Activated CD8-positive, alpha-beta memory T cell treated with anti-CD3 and anti-CD28 coated beads, Interleukin-2, amount 10 ng/mL, durations not matched to agents 7 days and 5 days (primary cell): ENCODE measurements at regions not wholly inside any gene's neighbourhood (a gene's known extent, or its start where the extent isn't known, plus 50 kb on each side); places are given as distances from the start of the nearest gene placed in this dataset.

Source experiments
- ATAC-seq: fragments of 150-1000 bp; cut with Tn5 transposase; one replicate; pipeline ENCODE4 v1.10.0; 2021; ENCODE audit warnings: moderate library complexity
- CTCF ChIA-PET: fragments of 350-600 bp; sonication (Branson Sonifier 250); formaldehyde crosslinking; loops from one replicate; lab custom pipeline; 2021; ENCODE audit warnings: antibody characterized with exemption; lab: Charles Lee
- DNase-seq: peaks from one replicate; pipeline ENCODE4 v3.0.0-alpha.2; 2020
- H3K27ac Mint-ChIP-seq: one replicate; pipeline ENCODE4 v1.8.0; 2021; ENCODE audit warnings: mild to moderate bottlenecking, mixed read lengths
- H3K27me3 Mint-ChIP-seq: one replicate; pipeline ENCODE4 v1.8.0; 2021; ENCODE audit warnings: mixed read lengths
- H3K36me3 Mint-ChIP-seq: one replicate; pipeline ENCODE4 v1.8.0; 2021; ENCODE audit warnings: mild to moderate bottlenecking, mixed read lengths
- H3K4me1 Mint-ChIP-seq: one replicate; pipeline ENCODE4 v1.8.0; 2021; ENCODE audit warnings: mixed read lengths
- H3K4me3 Mint-ChIP-seq: one replicate; pipeline ENCODE4 v1.8.0; 2021; ENCODE audit warnings: mild to moderate bottlenecking, moderate library complexity, mixed read lengths
- H3K9me3 Mint-ChIP-seq: one replicate; pipeline ENCODE4 v1.8.0; 2022; ENCODE audit warnings: low read depth, mixed read lengths

DNA sequence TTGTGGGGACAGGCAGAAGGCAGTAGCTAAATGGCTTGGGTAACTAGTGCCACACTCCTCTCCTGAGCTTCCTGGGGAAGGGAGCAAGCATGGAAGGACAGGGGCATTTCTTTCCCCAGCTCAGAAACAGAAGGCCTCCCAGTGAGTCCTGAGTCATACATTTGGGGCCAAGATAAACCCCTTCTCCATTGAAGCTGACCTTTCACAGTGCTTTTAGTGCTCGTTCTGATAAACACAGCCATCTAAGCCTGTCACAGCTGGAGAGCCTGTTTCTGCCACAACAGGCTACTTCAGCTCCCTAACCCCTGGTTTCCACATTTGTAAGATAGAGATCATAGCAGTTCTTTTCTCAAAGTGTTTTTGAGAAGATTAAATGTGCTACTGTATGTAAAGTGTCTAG is 374.0 kb downstream of the LMX1A start:
- no peak overlapping the region for H3K27ac Mint-ChIP-seq
- ATAC-seq (no peak), DNase-seq (no peak)
- H3K9me3 Mint-ChIP-seq, result no peaks in the 10 kb centered on the region
- H3K4me3 Mint-ChIP-seq, result no peak overlapping the region
- no peaks in the 10 kb centered on the region for H3K27me3 Mint-ChIP-seq
- no peaks in the 10 kb centered on the region for H3K4me1 Mint-ChIP-seq
- no peaks in the 10 kb centered on the region for H3K36me3 Mint-ChIP-seq
- CTCF ChIA-PET, result no interaction called here

DNA sequence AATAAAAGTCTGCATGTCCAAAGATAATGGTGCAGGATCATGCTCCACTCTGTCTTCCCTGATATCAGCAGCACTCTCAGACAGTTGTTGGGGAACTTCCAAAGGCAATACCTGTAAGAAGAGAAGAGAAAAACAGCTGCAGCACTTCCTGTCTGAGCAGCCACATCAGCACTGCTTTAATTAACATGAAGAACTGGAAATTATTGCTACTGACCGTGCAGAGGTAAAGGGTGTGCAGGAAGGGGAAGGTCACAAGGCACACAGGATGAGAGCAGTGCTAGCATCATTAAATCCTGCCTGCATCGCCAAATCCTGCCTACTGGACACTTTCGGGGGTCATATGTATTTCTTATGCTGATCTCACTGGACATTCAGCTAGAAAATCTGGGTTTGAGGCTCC is 379.0 kb downstream of the LMX1A start:
- no peak for ATAC-seq
- H3K27ac Mint-ChIP-seq, result no peak overlapping the region
- no peak for DNase-seq
- no peaks in the 10 kb centered on the region for H3K9me3 Mint-ChIP-seq
- CTCF ChIA-PET, result no interaction called here
- no peak overlapping the region for H3K4me3 Mint-ChIP-seq
- no peaks in the 10 kb centered on the region for H3K4me1 Mint-ChIP-seq
- no peaks in the 10 kb centered on the region for H3K27me3 Mint-ChIP-seq
- no peaks in the 10 kb centered on the region for H3K36me3 Mint-ChIP-seq

DNA sequence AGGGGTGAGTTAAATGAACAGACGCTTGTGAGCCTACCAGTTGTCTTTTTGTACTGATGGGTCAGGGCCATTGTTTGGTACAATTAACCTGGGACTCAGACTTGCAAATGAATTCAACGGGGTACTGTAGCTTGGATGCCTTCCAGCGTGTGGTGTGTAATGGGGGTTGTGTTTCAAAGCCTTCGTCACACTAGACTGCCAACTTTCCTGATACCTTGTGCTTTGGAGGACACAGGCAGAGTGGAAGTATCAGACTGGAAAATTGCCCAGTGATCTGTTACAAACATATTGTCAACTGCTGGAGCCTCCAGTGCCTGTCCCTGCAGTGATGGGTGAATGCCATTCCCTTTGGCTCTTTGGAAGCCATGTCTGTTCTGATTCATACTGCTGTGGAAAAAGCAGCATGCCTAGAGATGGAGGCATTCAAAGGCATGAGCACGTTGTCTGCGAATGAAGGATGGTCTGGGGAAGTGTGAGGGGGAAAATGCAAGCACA is 384.5 kb downstream of the LMX1A start:
- no peaks in the 10 kb centered on the region for H3K36me3 Mint-ChIP-seq
- CTCF ChIA-PET, result no interaction called here
- DNase-seq, result no peak
- peaks cover 3% of the 10 kb centered on the region for H3K9me3 Mint-ChIP-seq
- H3K4me1 Mint-ChIP-seq, result no peaks in the 10 kb centered on the region
- H3K27ac Mint-ChIP-seq, result no peak overlapping the region
- ATAC-seq, result no peak
- no peaks in the 10 kb centered on the region for H3K27me3 Mint-ChIP-seq
- H3K4me3 Mint-ChIP-seq, result no peak overlapping the region

DNA sequence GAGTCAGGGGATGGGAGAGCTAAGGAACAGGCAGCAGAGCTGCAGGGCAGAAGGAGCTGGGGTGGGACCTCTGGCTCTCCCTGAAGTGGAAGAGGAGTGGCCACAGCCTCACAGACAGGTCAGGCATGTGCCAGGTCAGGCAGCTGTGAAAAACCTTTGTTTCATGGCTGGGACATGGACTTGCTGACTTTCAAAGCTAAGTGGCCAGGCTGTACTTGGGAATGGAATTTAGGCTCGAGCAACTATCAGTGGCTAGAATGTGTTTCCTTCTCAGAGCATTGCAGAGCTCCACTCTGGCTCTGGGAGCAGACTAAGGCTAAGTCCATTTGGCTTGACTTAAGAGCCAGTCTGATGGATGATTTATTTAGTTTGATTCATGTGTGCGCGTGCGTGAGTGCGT is 385.1 kb downstream of the LMX1A start:
- DNase-seq (no peak), ATAC-seq (no peak)
- CTCF ChIA-PET, result no interaction called here
- Mint-ChIP-seq H3K4me1 (no peaks in the 10 kb centered on the region), H3K9me3 (peaks cover 3% of the 10 kb centered on the region), H3K36me3 (no peaks in the 10 kb centered on the region), H3K27ac (no peak overlapping the region), H3K27me3 (no peaks in the 10 kb centered on the region), H3K4me3 (no peak overlapping the region)

DNA sequence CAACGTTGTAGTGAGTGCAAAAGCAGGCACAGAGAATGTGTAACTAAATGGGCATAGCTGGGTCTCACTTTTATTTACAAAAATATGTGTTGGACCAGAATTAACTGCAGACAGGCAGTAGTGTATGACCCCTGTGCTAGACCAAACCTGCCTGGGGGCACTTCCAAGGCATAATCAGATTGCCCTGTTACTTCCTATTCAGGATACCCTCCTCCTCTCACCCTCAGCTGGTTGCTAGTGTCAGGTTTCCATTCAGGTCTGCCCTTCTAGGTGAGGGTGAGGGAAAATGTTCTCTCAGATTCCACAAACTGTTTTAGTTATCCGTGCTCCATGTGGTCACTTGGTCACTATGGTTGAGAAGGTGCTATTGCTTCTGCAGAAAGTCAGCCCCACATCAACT is 387.3 kb downstream of the LMX1A start:
- H3K27me3 Mint-ChIP-seq, result no peaks in the 10 kb centered on the region
- ATAC-seq (no peak), DNase-seq (no peak)
- H3K36me3 Mint-ChIP-seq, result no peaks in the 10 kb centered on the region
- no peaks in the 10 kb centered on the region for H3K4me1 Mint-ChIP-seq
- H3K27ac Mint-ChIP-seq, result no peak overlapping the region
- CTCF ChIA-PET, result no interaction called here
- peaks cover 3% of the 10 kb centered on the region for H3K9me3 Mint-ChIP-seq
- H3K4me3 Mint-ChIP-seq, result no peak overlapping the region

DNA sequence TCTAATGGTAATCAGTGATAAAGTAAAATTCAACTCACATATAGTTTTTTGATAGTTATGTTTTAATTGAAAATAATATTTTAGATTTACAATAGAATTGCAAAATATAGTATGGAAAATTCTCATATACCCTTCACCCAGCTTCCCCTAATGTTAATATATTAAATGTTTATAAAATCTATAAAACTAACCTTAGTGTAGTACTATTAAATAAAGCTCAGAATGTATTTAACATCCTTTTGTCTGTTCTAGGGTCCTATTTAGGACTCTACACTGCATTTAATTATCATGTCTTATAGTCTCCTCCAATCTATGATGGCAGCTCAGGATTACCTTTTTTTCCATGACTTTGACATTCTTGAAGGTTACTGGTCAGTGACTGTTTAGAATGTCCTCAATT is 389.2 kb downstream of the LMX1A start:
- H3K27me3 Mint-ChIP-seq, result no peaks in the 10 kb centered on the region
- no peak overlapping the region for H3K4me3 Mint-ChIP-seq
- peaks cover 3% of the 10 kb centered on the region for H3K9me3 Mint-ChIP-seq
- no peak overlapping the region for H3K27ac Mint-ChIP-seq
- H3K36me3 Mint-ChIP-seq, result no peaks in the 10 kb centered on the region
- CTCF ChIA-PET, result no interaction called here
- no peak for ATAC-seq
- no peaks in the 10 kb centered on the region for H3K4me1 Mint-ChIP-seq
- DNase-seq, result no peak

DNA sequence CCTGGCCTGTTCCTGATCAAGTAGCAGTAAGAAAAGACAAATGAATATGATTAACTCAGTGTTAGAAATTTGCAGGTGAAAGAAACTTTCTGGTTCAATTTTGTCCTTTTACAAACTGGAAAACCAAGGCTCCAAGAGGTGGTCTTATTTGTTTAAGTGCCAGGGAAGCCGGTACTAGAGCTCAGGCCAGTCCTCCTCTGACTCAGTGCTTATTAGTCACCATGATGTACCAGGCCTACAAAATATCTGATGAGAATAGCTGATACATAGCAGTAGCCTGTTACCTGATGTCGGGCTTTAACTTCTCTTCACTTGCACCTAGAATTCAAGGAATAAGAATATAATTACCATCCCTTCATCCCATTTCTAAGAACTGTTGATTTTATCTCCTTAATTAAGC is 394.8 kb downstream of the LMX1A start:
- DNase-seq (no peak), ATAC-seq (no peak)
- no peaks in the 10 kb centered on the region for H3K9me3 Mint-ChIP-seq
- CTCF ChIA-PET, result no interaction called here
- H3K4me3 Mint-ChIP-seq, result no peak overlapping the region
- H3K36me3 Mint-ChIP-seq, result no peaks in the 10 kb centered on the region
- H3K27ac Mint-ChIP-seq, result no peak overlapping the region
- no peaks in the 10 kb centered on the region for H3K27me3 Mint-ChIP-seq
- no peaks in the 10 kb centered on the region for H3K4me1 Mint-ChIP-seq

DNA sequence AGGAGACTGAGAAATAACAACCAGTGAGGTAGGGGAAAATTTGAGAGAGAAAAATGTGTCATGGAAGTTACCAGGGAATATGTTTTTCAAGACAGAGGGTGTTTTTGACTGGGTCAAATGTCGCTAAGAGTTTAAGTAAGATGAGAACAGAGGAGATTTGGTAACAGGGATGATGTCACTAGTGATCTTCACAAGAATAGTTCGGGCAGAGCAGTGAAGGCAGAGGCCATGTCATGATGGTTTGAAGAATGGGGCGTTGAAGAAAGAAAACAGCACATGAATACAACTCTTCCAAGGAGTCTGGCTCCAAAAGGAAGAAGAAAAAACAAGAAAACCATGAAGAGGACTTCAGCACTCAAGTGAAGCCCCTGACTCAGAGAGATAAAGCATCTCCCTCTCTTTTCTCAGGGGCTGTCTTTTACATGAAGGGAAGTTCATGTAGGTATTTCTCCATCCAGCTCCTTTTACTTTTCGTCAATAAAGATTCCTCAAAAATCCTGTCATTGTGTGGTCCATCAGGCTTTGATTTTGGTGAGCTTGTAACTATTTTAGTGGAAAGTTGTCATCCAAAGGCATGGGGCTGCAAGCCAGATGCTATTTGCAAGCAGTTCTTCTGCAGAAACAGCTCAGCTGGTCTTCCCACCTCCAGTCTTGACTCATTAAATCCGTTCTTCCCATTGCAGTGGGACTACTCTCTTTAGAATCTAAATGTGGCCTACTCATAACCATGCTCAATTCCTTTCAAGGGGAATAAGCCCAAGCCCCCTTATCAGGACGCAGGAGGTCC is 397.3 kb downstream of the LMX1A start:
- no peak for DNase-seq
- H3K4me3 Mint-ChIP-seq, result no peak overlapping the region
- no peaks in the 10 kb centered on the region for H3K27me3 Mint-ChIP-seq
- ATAC-seq, result no peak
- no peaks in the 10 kb centered on the region for H3K9me3 Mint-ChIP-seq
- CTCF ChIA-PET, result no interaction called here
- no peaks in the 10 kb centered on the region for H3K36me3 Mint-ChIP-seq
- H3K4me1 Mint-ChIP-seq, result no peaks in the 10 kb centered on the region
- no peak overlapping the region for H3K27ac Mint-ChIP-seq

DNA sequence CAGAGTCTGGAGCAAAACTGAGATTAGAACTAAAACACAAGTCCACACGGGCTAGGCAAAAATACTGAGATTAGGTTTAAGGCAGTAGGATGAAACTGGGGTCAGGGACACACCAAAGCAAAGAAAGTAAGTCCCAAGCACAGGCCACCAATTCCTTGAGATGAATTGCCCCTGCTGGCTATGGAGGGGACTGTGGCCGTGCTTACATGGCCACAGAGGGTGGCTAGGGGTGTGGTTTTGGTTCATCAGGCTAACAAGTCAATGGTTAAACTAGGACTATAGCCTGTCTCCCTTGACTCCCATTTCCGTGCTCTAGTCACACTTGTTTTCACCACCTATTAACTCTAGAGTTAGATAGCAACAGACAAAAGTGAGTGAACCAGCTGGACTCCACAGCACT is 394.8 kb downstream of the PBX1 start:
- DNase-seq (no peak), ATAC-seq (no peak)
- CTCF ChIA-PET, result no interaction called here
- peaks cover 4% of the 10 kb centered on the region for H3K9me3 Mint-ChIP-seq
- H3K4me1 Mint-ChIP-seq, result no peaks in the 10 kb centered on the region
- no peaks in the 10 kb centered on the region for H3K36me3 Mint-ChIP-seq
- H3K4me3 Mint-ChIP-seq, result no peak overlapping the region
- H3K27ac Mint-ChIP-seq, result no peak overlapping the region
- no peaks in the 10 kb centered on the region for H3K27me3 Mint-ChIP-seq

DNA sequence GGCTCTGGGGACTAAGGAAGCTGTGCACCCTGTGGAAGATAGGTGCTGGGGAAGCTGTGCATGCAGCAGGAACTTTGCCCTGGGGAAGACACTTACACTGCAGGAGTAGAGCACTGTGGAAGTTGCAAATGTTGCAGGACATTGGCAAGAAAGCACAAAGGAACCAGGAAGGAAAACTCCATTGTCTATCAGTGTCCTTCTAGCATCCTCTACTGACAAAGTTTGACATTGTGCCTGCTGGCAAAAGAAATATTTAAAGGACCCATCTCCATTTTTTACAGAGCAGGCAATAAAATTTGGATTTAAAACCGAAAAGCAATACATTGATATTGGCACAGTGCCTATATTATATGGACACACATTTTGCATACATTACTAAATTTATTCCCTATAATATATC is 394.1 kb downstream of the PBX1 start:
- no peaks in the 10 kb centered on the region for H3K27me3 Mint-ChIP-seq
- H3K4me3 Mint-ChIP-seq, result no peak overlapping the region
- no peak overlapping the region for H3K27ac Mint-ChIP-seq
- ATAC-seq (no peak), DNase-seq (no peak)
- H3K36me3 Mint-ChIP-seq, result no peaks in the 10 kb centered on the region
- CTCF ChIA-PET, result no interaction called here
- H3K4me1 Mint-ChIP-seq, result no peaks in the 10 kb centered on the region
- H3K9me3 Mint-ChIP-seq, result peaks cover 8% of the 10 kb centered on the region

DNA sequence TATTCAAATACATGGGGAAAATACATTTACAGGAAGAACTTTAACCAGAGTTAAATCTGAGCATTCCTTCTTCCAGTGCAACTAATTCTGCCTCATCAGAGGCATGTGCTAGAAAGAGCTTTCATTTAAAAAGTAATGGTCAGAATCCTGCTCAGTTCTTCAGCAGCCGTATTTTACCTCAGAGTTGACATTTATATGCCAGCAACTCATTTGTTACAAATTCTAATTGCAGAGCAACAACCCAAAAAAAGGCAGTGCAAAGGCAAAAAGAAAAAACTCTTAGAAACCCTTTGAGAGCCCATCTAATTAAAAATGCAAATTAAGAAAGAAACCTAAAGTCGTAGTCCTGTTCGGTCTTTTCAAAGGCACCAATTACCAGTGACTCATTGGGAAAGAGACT is 392.5 kb downstream of the PBX1 start:
- ATAC-seq, result no peak

DNA sequence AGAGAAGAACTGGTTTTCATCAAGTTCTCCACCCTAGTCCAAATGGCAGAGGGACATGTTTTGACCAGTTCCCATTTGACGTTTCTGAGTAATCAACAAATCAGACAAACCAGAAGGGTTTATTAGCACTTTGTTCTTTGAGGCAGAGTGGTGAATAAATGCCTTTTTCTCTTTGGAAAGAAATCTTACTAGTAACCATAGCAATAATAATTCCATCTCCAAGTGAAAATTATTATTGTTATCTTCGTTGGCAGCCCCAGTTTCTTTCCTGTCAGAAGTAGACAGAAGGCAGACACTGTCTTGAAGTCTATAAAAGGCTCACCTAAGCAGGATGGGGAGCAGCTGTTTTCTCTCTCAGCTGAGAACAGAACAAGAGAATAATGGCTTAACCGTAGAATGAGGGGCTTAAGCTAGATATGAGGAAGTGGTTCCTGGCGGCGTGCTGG is 391.6 kb downstream of the PBX1 start:
- no peak for DNase-seq
- Mint-ChIP-seq H3K4me1 (no peaks in the 10 kb centered on the region), H3K36me3 (no peaks in the 10 kb centered on the region), H3K27me3 (no peaks in the 10 kb centered on the region), H3K9me3 (peaks cover 10% of the 10 kb centered on the region), H3K4me3 (no peak overlapping the region), H3K27ac (no peak overlapping the region)
- ATAC-seq, result no peak
- CTCF ChIA-PET, result no interaction called here

More for the DNA sequence above, 392.5 kb downstream of the PBX1 start:
- no peaks in the 10 kb centered on the region for H3K36me3 Mint-ChIP-seq
- CTCF ChIA-PET, result no interaction called here
- peaks cover 10% of the 10 kb centered on the region for H3K9me3 Mint-ChIP-seq
- no peaks in the 10 kb centered on the region for H3K27me3 Mint-ChIP-seq
- no peak overlapping the region for H3K4me3 Mint-ChIP-seq
- no peaks in the 10 kb centered on the region for H3K4me1 Mint-ChIP-seq
- no peak for DNase-seq
- H3K27ac Mint-ChIP-seq, result no peak overlapping the region

DNA sequence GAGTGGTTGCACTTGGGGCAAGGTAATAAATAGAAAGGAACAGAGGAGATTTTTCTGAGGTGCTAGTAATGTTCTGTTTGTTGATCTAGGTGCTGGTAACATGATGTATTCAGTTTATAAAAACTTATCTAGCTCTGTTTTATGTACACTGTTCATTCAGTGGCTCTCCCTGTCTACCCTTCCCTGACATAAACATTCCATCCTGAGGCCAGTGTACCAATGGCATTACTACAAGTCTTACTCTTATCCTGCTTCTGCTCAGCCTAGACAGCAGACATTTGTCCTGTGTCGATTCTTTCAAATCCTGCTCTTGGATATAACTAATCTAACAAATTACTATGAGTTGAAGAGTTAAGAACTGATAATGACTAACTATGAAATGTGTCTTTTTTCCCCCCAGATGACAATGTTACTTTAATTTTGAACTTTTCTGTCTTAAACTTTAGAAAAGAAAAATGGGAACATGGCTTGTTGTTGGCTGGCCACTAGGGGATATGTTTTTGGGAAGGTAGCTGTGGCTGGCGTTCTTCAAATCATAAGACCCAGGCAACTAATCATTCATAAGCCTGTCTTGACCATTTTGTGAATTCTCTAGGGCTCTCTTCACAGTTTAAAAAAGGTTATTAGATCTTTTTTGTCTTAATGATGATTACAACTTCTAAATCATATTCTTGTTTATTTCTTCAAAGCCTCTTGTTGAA is 390.9 kb downstream of the PBX1 start:
- no peaks in the 10 kb centered on the region for H3K4me1 Mint-ChIP-seq
- CTCF ChIA-PET, result no interaction called here
- no peak overlapping the region for H3K4me3 Mint-ChIP-seq
- no peaks in the 10 kb centered on the region for H3K27me3 Mint-ChIP-seq
- H3K36me3 Mint-ChIP-seq, result no peaks in the 10 kb centered on the region
- DNase-seq, result no peak
- ATAC-seq, result no peak
- no peak overlapping the region for H3K27ac Mint-ChIP-seq
- peaks cover 10% of the 10 kb centered on the region for H3K9me3 Mint-ChIP-seq

DNA sequence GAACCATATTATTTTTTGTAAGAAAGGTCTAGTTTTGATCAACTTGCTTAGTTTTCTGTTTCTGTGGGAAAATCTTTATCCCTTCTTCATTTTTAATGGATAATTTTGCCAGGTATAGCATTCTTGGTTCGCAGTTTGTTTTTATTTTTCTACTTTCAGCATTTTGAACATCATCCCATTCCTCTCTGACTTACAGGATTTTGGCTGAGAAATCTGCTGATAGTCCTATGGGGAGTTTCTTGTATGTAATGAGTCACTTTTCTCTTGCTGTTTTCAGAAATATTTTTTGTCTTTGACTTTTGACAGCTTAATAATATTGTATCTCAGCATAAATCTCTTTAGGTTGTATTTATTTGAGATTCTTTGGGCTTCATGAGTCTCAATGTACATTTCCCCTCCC is 389.1 kb downstream of the PBX1 start:
- Mint-ChIP-seq H3K9me3 (peaks cover 11% of the 10 kb centered on the region), H3K4me3 (no peak overlapping the region), H3K27ac (no peak overlapping the region), H3K36me3 (no peaks in the 10 kb centered on the region), H3K4me1 (no peaks in the 10 kb centered on the region), H3K27me3 (no peaks in the 10 kb centered on the region)
- CTCF ChIA-PET, result no interaction called here
- no peak for ATAC-seq
- no peak for DNase-seq
